Natural killer cell (primary cell): ENCODE measurements at regions not wholly inside any gene's neighbourhood (a gene's known extent, or its start where the extent isn't known, plus 50 kb on each side); places are given as distances from the start of the nearest gene placed in this dataset.

Experiments
- ATAC-seq, 3 donors: fragments of 150-1000 bp in 2 of 3; fragments of 200-7000 bp in 1 of 3; cut with Tn5 transposase; 1 replicate in 1 of 3; 2 replicates in 2 of 3; pipeline ENCODE4 v1.10.0; 2021; ENCODE audit warnings: mild to moderate bottlenecking in 2 of 3, moderate library complexity in 2 of 3
- DNase-seq, 2 donors: peaks; one replicate each; pipeline versions ENCODE4 v3.0.0 to v3.0.0-alpha.2; 2013 to 2021; ENCODE audit warnings: mixed read lengths in 1 of 2
- H3K27ac ChIP-seq: one replicate; pipeline ENCODE4 v1.5.1; 2013; ENCODE audit warnings: mild to moderate bottlenecking, low read length
- H3K27me3 ChIP-seq: one replicate; pipeline ENCODE4 v1.6.1; 2013; ENCODE audit warnings: low read length; ENCODE audit not compliant: control insufficient read depth, insufficient read depth
- H3K36me3 ChIP-seq: one replicate; pipeline ENCODE4 v1.6.1; 2013; ENCODE audit warnings: low read length; ENCODE audit not compliant: control insufficient read depth, insufficient read depth
- H3K4me1 ChIP-seq: one replicate; pipeline ENCODE4 v1.6.1; 2013; ENCODE audit warnings: low read length; ENCODE audit not compliant: control insufficient read depth, insufficient read depth
- H3K4me3 ChIP-seq: one replicate; pipeline ENCODE4 v1.5.1; 2013; ENCODE audit warnings: low read length
- H3K9me3 ChIP-seq: one replicate; pipeline ENCODE4 v1.6.1; 2013; ENCODE audit warnings: low read length; ENCODE audit not compliant: control insufficient read depth, insufficient read depth
- H3K27ac Mint-ChIP-seq, 2 donors: one replicate each; pipeline ENCODE4 v1.8.0; 2022; ENCODE audit warnings: mild to moderate bottlenecking in 2 of 2, mixed read lengths in 2 of 2, moderate library complexity in 1 of 2
- H3K27me3 Mint-ChIP-seq, 2 donors: one replicate each; pipeline ENCODE4 v1.8.0; 2022; ENCODE audit warnings: low read depth in 2 of 2, mixed read lengths in 2 of 2
- H3K36me3 Mint-ChIP-seq: one replicate; pipeline ENCODE4 v1.8.0; 2022; ENCODE audit warnings: mixed read lengths
- H3K4me1 Mint-ChIP-seq, 2 donors: one replicate each; pipeline ENCODE4 v1.8.0; 2022; ENCODE audit warnings: mixed read lengths in 2 of 2
- H3K4me3 Mint-ChIP-seq: one replicate; pipeline ENCODE4 v1.8.0; 2022; ENCODE audit warnings: mild to moderate bottlenecking, moderate library complexity, mixed read lengths
- H3K9me3 Mint-ChIP-seq, 2 donors: one replicate each; pipeline ENCODE4 v1.8.0; 2022; ENCODE audit warnings: mixed read lengths in 2 of 2
- WGBS: methylation state at CpG from one replicate; pipeline ENCODE4 v1.1.7; 2013; ENCODE audit warnings: missing lambda C conversion rate; ENCODE audit not compliant: insufficient coverage; 5-methylcytosine and 5-hydroxymethylcytosine counted together
- intact Hi-C: fragments of 100-400 bp; cut with micrococcal nuclease; formaldehyde crosslinking; loops from one replicate; pipeline ENCODE4 v1.14.2; 2022
- TF ChIP-seq, protein P1 (sequence below): fragments of 200-600 bp; IDR thresholded peaks from one replicate; pipeline ENCODE4 v1.8.0; 2022; ENCODE audit warnings: antibody characterized with exemption

DNA sequence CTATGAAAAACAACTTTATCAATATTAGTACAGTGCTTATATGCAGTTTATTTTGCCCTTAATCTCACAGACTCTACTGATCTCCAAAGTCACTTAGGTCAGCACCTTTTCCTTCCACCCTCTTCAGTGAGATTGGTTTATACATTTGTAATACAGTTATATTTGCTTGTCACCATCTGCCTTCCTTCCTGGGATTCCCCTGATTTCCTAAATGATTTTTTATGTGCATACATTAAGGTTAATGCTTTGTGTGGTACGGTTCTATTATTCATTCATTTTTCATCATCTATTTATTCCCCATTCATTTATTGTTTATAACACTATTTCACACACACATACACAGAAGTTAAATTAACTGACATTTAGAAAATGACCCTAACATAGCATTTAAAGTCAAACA is 419.8 kb upstream of the CDH11 start:
- H3K4me3 ChIP-seq: no peak overlapping the region
- H3K9me3 ChIP-seq: no peaks in the 10 kb centered on the region
- no peaks in the 10 kb centered on the region for H3K27me3 ChIP-seq
- Mint-ChIP-seq H3K27me3 (no peaks in the 10 kb centered on the region), H3K4me1 (peaks cover 0 to 6% of the 10 kb centered on the region in 2 donors), H3K27ac (no peak overlapping the region), H3K9me3 (peaks cover 7 to 11% of the 10 kb centered on the region in 2 donors), H3K4me3 (no peak overlapping the region), H3K36me3 (no peaks in the 10 kb centered on the region)
- DNase-seq (no peak), ATAC-seq (no peak)
- WGBS: no CpG with 5 or more reads among the region's 1 CpG
- no peaks in the 10 kb centered on the region for H3K36me3 ChIP-seq
- intact Hi-C loops: no loop called here
- H3K4me1 ChIP-seq: no peaks in the 10 kb centered on the region
- TF ChIP-seq, protein P1, sequence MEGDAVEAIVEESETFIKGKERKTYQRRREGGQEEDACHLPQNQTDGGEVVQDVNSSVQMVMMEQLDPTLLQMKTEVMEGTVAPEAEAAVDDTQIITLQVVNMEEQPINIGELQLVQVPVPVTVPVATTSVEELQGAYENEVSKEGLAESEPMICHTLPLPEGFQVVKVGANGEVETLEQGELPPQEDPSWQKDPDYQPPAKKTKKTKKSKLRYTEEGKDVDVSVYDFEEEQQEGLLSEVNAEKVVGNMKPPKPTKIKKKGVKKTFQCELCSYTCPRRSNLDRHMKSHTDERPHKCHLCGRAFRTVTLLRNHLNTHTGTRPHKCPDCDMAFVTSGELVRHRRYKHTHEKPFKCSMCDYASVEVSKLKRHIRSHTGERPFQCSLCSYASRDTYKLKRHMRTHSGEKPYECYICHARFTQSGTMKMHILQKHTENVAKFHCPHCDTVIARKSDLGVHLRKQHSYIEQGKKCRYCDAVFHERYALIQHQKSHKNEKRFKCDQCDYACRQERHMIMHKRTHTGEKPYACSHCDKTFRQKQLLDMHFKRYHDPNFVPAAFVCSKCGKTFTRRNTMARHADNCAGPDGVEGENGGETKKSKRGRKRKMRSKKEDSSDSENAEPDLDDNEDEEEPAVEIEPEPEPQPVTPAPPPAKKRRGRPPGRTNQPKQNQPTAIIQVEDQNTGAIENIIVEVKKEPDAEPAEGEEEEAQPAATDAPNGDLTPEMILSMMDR: no peak
- H3K27ac ChIP-seq: no peak overlapping the region

DNA sequence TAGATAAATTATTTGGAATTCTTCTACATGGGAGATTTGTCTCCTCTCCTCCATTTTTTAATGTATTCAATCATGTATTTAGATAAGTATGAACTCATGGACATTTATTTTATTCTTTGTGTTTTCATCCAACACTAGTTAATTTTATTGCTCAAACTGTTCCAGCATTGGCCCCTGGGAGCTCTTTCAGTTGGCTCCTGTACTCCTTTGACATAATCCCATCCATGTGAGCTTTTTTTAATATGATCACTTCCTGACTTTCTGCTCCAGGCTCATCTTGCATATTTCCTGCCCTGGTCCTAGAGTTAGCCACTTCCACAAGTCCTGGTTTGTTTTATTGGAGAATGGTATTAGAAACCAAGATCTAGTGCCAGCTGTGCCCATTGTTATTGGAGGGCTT is 419.0 kb upstream of the CDH11 start:
- Mint-ChIP-seq H3K4me3 (no peak overlapping the region), H3K27ac (no peak overlapping the region), H3K36me3 (no peaks in the 10 kb centered on the region), H3K27me3 (no peaks in the 10 kb centered on the region), H3K9me3 (peaks cover 7 to 11% of the 10 kb centered on the region in 2 donors), H3K4me1 (peaks cover 0 to 6% of the 10 kb centered on the region in 2 donors)
- TF ChIP-seq, protein P1: no peak
- Histone ChIP-seq H3K27ac (no peak overlapping the region), H3K36me3 (no peaks in the 10 kb centered on the region), H3K27me3 (no peaks in the 10 kb centered on the region), H3K4me1 (no peaks in the 10 kb centered on the region), H3K4me3 (no peak overlapping the region), H3K9me3 (no peaks in the 10 kb centered on the region)
- intact Hi-C loops: no loop called here
- DNase-seq (no peak), ATAC-seq (no peak)

DNA sequence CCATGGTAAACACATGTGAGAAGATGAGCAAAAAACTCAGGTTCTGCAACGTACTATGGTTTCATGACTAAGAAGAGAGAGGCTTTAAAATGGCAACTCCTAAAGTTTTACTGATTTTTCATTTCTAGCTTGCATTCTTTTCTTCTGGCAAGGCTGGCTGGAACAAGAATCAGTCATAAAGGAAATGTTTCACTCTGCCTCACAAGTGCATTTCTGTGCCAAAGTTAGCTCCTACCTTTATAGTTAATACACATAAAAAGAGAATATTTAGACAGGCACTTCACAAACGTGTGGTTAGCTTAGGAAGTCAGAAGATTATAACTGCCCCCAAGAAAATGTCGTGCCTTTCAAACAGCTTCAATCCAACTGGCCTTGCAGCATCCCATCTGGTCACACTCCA is 417.1 kb upstream of the CDH11 start:
- intact Hi-C loops: no loop called here
- no peaks in the 10 kb centered on the region for H3K4me1 ChIP-seq
- ATAC-seq (no peak), DNase-seq (no peak)
- H3K9me3 Mint-ChIP-seq: peaks cover 6 to 11% of the 10 kb centered on the region in 2 donors
- H3K9me3 ChIP-seq: no peaks in the 10 kb centered on the region
- H3K36me3 ChIP-seq: no peaks in the 10 kb centered on the region
- H3K27ac Mint-ChIP-seq: peak overlapping the region; percentile 15 to 70
- TF ChIP-seq, protein P1: no peak
- peaks cover 0 to 6% of the 10 kb centered on the region in 2 donors for H3K4me1 Mint-ChIP-seq
- 88% methylated on average over 2 of the region's 3 CpGs for WGBS
- no peak overlapping the region for H3K4me3 ChIP-seq
- H3K36me3 Mint-ChIP-seq: no peaks in the 10 kb centered on the region
- H3K27me3 ChIP-seq: no peaks in the 10 kb centered on the region
- no peak overlapping the region for H3K4me3 Mint-ChIP-seq
- no peak overlapping the region for H3K27ac ChIP-seq
- H3K27me3 Mint-ChIP-seq: no peaks in the 10 kb centered on the region

DNA sequence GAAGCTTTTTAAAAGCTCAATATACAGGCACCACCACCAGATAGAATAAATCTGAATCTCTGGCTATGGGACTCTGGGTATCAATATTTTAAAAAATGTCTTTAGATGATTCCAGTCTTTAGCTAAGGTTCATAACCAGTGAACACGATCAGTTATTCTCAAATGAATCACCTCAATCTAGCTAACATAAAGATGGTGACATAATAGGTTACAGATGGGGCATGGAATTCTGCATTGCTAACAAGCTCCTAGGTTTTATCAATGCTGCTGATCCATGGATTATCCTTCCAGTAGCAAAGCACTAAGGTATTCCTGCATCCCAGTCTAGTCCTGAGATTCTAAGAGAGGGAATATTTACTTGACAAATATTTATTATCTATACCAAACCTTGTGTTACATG is 415.5 kb upstream of the CDH11 start:
- no peak overlapping the region for H3K4me3 Mint-ChIP-seq
- Histone ChIP-seq H3K27me3 (no peaks in the 10 kb centered on the region), H3K9me3 (no peaks in the 10 kb centered on the region), H3K36me3 (no peaks in the 10 kb centered on the region), H3K4me1 (no peaks in the 10 kb centered on the region), H3K27ac (no peak overlapping the region), H3K4me3 (no peak overlapping the region)
- no peaks in the 10 kb centered on the region for H3K36me3 Mint-ChIP-seq
- intact Hi-C loops: no loop called here
- no peaks in the 10 kb centered on the region for H3K27me3 Mint-ChIP-seq
- ATAC-seq (no peak), DNase-seq (no peak)
- H3K27ac Mint-ChIP-seq: no peak overlapping the region
- WGBS: no CpG with 5 or more reads among the region's 1 CpG
- H3K9me3 Mint-ChIP-seq: peaks cover 3 to 7% of the 10 kb centered on the region in 2 donors
- H3K4me1 Mint-ChIP-seq: peaks cover 0 to 6% of the 10 kb centered on the region in 2 donors
- TF ChIP-seq, protein P1: no peak
